GF-D8 (cell line): ENCODE measurements at regions not wholly inside any gene's neighbourhood (a gene's known extent, or its start where the extent isn't known, plus 50 kb on each side); places are given as distances from the start of the nearest gene placed in this dataset.

Experiments used
- DNase-seq: peaks from one replicate; lab custom pipeline; 2025; lab: John Stamatoyannopoulos, UW

DNA sequence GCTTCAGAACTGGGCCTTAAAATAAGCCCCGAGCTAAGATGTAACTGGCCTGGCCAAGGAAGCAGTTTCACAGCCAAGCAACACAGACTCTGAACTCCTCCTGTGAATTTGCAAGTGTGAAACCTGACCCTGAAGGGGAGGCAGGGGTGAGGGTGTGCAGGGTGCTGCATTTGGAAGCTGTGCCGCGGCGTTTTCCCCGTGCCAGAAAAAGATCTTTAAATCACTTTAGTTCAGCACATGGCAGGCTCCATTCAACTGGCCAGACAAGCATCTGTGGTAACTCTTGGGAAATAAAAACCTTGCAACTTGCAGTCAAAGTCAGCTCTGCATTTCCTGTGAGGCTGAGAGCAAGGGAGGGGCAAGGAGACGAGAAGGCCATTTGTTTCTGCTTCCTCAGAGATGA lies 209.3 kb upstream of the SOX11 start:
- peak; percentile 25 for DNase-seq

DNA sequence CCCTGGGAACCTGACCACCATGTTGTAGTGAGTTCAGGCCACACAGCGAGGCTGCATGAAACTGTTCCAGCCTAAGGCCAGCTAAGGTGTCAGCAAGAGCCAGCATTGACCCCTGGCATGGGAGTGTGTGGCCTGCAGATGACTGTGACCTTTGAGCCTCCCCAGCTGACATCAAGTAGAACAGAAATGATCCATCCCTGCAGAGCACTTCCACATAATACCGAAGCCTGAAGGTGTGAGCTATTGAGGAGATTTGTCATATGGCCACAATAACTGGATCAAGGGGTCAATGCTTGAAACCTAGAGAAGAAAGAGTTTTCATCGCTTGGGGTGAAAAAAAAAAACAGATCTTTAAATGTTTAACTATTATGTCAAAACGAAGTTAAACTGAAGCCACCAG lies 207.3 kb upstream of the SOX11 start:
- DNase-seq = no peak

DNA sequence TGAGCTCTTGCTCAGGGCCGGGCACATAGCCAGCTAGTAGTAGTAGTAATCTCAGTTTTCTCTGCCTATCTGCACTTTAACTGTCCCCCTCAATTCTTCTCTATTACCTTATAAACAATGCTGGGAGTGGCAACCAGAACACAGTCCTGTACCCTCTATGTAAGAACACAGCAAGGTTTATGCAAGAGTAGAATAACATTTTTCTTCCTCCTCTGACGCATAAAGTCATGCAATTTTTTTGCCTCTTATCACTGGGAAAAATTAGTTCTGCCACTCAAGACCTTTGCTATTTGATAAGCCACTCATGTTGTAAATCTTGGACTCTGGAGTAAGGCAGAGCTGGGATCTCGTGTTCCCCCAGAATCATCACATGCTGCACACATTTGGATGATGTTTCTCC lies 200.7 kb upstream of the SOX11 start:
- DNase-seq = no peak

DNA sequence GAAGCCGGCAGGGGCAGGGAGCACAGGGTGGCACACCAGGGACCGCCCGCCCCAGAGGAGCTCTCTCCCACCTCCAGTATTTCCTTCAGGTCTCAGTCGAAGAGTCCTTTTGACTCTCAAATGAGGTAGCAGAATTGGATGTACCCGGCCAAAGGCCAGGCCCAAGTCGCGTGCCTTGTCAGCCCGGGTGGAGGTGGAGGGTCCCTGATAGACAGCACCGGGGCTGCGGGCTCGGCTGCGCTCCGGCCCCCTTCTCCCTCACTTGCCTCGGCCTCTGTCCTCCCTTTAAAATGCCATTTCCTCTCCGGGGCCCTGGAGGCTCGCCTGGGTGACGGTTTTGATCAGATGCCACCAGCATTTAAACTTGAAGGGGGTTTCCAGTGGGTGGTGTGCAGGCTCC lies 198.9 kb upstream of the SOX11 start:
- no peak for DNase-seq

DNA sequence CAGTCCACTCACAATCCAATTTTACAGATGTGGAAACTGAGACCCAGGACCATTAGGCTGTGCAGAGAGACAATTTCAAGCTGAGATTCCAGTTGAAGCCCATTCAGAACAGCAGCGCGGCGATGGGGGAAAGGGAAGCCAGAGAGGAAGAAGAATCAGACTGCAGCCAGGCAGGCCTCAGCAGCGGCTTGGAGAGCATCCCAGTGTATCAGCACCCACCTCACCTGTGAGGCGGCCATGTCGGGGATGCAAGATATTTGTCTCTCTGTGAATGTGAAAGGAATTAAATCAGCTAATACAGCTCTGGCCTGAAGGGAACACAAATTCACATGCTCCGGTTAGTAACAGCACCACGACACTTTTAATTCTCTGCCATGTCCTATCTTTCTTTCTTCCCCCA lies 198.0 kb upstream of the SOX11 start:
- DNase-seq = no peak

DNA sequence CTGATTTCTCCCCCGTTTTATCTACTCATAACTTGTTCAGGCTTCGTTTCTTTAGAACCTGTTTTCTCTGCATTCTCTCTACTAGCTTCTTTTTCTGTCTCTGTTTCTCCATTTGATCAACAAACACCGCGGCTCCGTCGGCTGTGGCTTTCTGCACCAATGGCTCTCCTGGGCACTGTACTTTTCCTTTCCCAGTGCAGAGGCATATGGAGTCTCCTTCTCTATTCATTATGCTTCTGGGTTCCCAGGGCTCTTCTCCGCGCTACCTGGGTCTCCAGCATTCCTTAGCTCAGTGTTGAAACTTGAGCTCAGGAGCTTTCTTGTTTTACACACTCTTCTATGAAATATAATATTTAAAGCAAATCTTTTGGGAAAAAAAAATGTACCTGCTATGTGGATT lies 196.6 kb upstream of the SOX11 start:
- DNase-seq = no peak

DNA sequence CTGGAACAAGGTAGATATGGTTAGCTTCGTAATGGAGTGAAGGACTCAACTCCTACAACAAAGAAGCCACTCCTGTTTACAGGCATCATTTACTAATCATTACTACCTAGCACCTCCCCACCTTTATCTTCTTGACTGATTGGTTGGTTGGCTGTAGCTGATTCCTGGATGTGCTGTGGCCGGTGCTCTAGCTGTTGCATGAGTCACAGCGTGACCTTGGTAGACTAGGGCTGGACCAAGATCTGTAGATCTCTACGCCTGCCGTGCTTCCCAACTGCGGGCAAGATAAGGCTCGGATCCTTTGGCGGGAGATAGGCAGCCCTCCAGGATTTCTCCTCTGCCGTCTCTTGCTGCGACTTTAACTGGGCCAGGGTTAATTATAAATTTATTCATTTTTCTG lies 194.3 kb upstream of the SOX11 start:
- DNase-seq = no peak

DNA sequence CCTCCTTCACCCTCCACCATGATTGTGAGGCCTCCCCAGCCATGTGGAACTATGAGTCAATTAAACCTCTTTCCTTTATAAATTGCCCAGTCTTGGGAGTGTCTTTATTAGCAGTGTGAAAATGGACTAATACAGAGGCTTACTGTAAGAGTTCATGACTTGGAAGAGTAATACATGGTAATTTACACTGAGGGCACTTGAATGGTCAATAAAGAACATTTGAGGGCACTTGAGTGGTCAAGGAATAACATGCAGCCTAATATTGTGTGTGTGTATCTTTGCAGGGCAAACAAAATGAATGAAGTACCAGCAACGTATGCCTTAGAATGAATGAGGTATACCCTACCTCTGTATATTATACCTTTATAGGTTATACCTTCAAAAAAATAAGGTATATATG lies 190.4 kb upstream of the SOX11 start:
- DNase-seq = no peak

DNA sequence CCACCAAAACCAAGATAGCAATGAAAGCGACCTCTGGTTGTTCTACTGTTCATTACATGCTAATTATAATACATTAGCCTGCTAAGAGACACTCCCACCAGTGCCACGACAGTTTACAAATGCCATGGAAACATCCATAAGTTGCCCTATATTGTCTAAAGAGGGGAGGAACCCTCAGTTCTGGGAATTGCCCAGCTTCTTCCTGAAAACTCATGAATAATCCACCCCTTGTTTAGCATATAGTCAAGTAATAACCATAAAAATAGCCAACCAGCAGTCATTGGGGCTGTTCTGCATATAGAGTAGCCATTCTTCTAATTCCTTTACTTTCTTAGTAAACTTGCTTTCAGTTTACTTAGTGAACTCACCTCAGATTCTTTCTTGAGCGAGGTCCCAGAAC lies 189.8 kb upstream of the SOX11 start:
- no peak for DNase-seq

DNA sequence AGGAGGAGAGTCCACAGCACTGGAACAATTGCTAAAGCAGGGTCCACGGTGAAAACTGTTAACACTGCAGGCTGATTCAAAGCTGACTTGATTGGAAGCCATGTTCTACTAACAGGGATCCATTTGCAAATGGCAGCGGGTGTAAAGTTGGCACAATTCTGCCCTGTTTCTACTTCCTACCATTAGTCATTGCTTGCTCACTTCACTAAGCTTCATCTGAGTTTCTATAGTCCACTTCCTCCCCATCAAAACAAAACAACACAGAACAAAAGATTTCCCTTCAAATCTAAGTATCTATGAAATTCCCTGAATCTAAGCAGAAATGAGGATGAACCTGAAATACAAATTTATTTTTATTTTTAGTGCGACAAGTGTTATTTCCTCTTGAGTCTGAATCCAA lies 187.4 kb upstream of the SOX11 start:
- no peak for DNase-seq

DNA sequence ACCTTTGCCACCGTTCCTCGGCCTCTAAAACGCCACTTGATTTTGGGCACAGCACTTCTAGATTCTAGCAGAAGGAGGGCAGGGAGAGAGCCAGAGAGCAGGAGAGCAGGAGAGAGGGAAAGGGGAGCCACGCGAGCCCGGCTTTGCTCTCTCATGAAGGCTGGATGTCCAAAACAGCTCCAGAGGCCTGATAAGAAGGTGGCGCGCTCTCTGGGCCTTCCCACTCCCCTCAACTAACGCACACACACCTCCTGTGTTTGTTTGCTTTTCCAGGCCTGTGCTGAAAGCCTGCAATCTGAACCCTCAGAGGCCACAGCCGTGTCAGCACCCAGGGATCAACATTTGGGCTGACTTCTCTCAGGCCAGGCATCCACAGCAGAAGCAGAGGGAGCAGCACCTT lies 184.8 kb upstream of the SOX11 start:
- no peak for DNase-seq

DNA sequence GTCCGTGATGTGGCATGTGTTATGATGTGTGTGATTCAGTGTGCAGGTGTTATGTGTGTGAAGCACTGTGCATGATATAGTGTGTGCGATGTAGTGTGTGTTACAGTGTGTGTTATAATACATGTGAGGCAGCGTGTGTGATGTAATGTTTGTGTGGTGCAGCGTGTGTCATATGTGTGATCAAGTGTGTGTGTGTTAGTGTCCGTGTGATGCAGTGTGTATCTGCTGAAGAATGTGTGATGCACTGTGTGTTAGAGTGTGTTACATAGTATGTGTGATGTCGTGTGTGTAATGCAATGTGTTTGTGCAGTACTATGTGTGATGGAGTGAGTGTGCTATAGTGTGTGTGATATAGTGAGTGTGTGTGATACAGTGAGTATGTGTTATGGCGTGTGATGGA lies 182.8 kb upstream of the SOX11 start:
- no peak for DNase-seq

DNA sequence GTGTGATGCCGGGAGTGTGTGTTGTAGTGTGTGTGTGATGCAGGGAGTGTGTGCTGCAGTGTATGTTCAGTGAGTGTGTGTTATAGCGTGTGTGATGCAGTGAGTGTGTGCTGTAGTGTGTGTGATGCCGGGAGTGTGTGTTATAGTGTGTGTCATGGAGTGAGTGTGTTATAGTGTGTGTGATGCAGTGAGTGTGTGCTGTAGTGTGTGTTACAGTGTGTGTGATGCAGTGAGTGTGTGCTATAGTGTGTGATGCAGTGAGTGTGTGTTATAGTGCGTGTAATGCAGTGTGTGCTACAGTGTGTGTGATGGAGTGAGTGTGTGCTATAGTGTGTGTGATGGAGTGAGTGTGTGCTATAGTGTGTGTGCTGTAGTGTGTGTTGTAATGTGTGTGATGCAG lies 182.1 kb upstream of the SOX11 start:
- no peak for DNase-seq

DNA sequence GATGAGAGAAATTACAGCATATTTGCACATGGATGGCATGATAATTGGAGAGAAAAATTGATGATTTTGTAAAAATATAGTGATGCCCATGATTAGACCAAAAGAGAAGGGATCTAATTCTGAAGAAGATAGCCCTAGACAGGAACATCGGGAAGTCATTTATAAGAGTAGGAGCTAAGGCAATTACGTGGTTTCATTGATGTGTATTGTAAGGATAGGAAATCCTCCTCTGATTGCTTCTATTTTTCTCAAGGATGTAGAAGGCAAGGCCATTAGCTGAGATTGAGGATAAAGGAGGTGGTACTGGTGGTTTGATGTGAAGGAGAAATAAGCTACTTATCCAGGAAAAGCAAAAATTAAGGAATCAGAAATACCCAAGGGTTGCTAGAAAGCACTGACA lies 176.5 kb upstream of the SOX11 start:
- no peak for DNase-seq

DNA sequence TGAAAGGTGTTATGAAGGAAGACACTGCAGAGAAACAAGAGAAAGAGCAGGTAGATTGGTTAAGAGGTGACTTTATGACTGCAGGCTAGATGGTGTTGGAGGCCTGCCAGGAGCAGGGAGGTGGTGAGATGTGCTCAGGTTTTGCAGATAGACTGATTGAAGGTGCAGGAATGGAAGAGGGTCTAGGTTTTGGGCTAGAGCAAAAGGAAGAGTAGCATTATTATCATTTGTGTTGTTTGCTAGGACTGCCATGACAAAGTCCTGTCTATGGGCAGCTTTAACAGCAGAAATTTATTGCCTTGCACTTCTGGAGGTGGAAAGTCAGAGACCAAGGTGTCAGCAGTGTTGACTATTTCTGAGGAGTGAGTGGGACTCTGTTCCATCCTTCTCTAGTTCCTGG lies 172.9 kb upstream of the SOX11 start:
- no peak for DNase-seq

DNA sequence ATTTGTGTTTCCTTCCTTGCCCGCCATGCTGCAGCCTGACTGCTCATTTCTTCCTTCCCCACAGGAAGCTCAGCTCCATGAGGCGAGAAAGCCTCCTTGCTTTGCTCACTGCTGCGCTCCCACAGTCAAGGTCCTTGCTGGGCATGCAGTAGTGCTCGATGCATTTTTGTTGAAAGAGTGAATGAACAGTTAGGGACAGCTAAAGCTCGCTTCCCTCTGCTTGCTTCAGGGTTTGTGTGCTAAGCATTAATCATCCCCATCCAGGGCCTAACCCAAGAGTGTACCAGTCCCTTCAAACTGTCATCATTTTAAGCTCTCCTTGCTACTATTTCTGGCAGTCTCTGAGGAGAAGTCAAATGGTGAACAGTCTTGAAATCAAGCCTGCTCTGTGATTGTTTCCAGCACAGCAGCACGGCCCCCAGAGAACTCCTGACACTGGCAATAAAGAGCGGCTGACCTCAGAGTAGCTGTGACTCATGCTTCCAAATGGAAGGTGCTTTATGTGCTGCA lies 171.7 kb upstream of the SOX11 start:
- DNase-seq = no peak

DNA sequence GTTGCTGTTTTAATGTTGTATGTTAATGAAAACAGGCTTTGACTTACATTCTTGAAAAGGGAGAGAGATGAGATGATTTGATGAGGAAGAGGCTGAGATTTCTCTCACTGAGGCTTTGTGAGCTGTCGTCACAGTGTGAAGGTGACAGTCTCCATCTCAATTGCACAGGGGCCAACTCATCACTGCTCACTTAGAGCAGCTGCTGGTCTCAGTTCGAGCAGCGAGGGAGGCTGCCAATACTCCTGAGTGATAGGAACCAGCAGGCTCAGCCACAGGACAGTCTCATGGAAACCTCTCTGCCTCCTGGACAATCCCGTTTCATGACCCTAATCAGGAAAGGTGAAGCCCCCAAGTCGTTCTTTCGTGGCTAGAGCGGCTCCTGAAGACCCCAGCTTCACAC lies 170.7 kb upstream of the SOX11 start:
- no peak for DNase-seq

DNA sequence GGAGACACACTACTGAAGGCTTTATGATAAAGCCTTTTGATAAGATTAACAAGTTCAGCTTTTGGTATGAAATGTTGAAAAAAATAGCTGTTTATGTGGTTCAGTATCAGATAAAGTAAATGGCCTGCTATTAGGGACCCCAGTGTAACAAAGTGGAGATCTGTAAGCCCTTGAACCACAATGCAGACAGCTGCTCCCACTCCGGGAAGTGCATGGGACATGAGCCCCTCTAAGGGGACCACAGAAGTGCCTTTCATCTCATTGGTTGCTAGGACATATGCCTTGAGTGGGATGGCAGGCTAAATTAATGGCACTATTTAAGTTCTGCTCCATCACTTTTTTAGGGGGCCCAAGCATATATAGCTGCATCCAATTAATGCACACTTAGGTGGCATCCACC lies 167.6 kb upstream of the SOX11 start:
- no peak for DNase-seq

DNA sequence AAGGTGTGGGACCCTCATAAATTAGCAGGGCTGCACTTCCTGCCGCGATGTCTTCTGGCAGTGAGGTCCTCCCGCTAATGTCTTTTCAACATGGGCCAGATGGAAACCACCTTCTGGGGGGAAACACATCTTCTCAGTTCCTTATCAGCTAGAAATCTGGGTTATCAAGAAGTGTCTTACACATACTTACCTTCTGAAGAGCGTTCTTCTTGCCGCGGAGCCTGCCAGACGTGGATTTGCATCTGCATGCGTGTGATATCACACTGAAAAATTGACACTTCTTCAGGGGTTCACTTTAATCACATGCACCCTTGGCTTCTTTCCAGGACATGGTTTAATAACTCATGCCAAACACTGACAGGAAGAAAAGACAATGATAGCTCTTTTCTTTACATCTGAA lies 163.5 kb upstream of the SOX11 start:
- no peak for DNase-seq

DNA sequence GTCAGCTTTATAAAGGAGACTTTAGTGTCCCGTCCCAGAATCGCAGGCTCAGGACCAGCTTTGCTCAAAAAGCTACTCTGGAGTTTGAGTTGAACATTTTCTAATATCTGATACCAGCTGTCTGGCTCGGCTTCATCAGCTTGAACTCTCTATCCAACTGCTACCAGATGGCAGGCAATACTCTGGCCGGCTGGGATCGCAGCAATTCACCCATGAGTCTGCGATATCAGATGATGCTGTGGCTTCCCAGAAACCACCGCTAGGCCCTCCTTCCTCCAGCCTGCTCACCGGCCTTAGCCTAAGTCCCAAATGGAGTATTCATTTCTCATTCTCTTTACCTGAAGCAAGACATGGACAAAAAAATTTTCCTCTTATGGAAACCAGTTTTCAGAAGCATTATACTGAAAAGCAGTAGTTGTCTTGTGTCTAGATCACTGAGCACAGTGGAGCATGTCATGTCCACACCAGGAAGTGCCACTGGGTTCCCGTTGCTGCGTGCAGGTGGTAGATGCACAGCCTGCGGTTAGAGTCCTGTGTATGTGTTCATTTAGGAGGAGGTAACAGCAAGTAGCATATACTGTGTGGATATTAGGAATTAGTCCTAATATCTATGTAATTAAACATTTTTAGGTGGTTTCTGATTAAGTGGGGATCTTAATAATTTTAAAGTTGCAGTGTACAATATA lies 162.0 kb upstream of the SOX11 start:
- no peak for DNase-seq

DNA sequence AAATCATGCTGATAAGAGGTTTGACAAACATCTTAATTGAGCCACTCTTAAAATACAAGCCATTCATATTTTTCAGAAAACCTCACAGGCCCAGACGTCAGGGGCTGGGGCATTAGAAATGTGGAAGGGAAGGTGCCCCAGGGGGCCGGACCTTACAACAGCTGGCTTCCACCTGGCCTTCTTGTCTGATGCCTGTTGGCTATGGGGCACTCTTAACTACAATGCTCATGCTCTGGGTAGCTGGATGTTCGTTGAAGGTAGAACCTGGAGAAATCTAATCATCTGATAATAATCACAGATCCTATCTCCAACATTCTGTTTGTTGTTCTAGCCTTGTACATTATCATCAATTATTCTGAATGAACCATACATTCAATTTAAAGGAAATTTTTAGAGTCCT lies 156.9 kb upstream of the SOX11 start:
- no peak for DNase-seq

DNA sequence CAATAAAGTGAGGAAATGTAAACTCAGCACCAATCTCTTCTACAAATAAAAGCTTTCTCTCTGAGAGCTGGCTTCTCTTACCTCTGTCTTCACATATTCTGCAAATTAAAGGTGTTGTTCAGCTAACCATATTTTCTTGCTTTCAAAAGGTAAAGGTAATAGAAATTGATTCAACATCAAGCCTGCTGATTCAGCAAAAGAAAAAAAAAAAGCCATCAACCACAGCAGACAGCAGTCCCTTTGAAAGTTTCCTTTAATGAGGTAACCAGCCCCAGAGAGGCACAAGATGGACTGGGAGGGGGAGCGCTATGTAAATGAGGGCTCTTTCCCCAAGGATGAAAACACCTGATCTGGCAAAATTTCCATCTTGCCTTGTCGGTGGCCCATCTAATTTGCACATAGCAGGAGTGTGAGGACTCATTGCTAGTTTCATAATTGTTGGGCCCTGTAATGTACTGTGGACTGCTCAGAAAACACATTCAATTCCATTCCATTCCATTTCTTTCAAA lies 154.9 kb upstream of the SOX11 start:
- DNase-seq = no peak

DNA sequence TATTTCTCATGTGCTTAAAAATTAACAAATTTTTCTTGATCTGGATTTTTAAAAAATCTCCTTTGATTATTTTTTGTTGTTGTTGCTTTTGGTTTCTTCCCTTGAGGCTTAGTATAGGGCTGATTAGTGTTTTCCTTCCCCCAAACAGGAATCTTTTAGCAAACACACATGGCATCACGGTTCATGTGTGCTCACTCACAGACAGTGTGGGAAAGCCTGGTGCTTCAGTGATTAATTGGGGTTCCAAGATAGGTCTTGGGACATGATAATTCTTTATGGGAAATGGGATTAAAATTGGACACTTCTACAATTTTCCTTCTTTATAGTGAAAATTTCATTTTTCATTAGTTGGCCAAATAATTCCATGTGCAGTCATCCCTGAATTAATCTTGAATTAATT lies 153.9 kb upstream of the SOX11 start:
- DNase-seq = no peak

DNA sequence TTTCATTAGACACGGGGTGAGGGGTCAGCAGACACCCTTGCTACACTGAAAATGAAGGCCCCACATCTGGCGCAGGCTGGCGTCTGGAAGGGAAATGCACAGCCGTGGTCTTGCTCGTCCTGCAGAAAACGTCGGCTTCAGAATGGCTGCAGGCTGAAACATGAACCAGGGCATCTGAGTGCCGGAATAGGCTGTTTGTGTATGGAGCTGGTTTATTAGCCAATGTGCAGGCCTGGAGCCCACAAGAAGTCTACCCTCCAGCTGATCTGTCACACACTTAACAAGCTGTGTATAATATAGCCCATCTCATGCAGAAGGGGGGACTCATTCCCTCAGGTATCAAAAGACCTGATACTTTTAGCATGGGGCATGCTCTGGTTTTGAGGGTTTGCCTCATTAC lies 153.4 kb upstream of the SOX11 start:
- DNase-seq = no peak
